ENCODE measurements at regions not wholly inside any gene's neighbourhood (a gene's known extent, or its start where the extent isn't known, plus 50 kb on each side); places are given as distances from the start of the nearest gene placed in this dataset.

- Histone ChIP-seq H3K4me1 (ENCODE audit: low read length) (no peaks in the 10 kb centered on the region), H3K79me2 (ENCODE audit: low read length) (no peaks in the 10 kb centered on the region), H3K27ac (ENCODE audit: low read length) (no peak overlapping the region), H4K20me1 (ENCODE audit: insufficient read depth, low read length) (no peaks in the 10 kb centered on the region), H3K9ac (ENCODE audit: low read length) (no peak overlapping the region), H3K9me3 (ENCODE audit: insufficient read depth, low read length) (no peaks in the 10 kb centered on the region), H3K4me3 (ENCODE audit: low read length) (no peak overlapping the region), H3K4me2 (ENCODE audit: low read length) (no peak overlapping the region), H2AFZ (ENCODE audit: low read depth, low read length) (no peak overlapping the region), H3K27me3 (ENCODE audit: low read depth, low read length) (no peaks in the 10 kb centered on the region), H3K36me3 (replicated peaks; ENCODE audit: low read depth, low read length) (no peaks in the 10 kb centered on the region)
- TF ChIP-seq CTCF (IDR thresholded peaks at IDR 0.05; ENCODE audit: low read depth, low read length) (no peak), EZH2phosphoT487 (IDR thresholded peaks at IDR 0.05; ENCODE audit: low read depth) (no peak)
Measured at GRCh38 chr13:68359105-68359504, 1129.0 kb upstream of the PCDH9 start.

DNA sequence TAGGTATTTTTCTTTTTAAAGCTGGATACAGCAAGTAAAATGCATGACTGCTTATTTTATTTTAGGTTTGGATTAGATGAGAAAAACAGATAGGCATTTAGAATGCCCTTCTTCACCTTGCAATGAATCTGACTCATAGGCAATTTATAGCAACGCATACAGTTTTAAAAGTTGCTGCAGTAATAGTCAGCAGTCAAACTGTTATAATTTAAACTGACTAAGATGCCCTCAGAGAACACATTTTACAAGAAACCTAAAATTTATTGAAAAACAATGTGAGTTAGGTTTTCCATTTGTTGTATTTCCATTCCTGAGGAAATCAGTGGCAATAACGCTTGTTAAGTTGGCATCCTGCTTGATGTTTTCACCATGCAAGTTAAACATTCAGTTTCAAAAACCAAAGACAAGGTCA lies 1128.2 kb upstream of the PCDH9 start:
- Histone ChIP-seq H3K27me3 (ENCODE audit: low read depth, low read length) (no peaks in the 10 kb centered on the region), H3K4me1 (ENCODE audit: low read length) (no peaks in the 10 kb centered on the region), H4K20me1 (ENCODE audit: insufficient read depth, low read length) (no peaks in the 10 kb centered on the region), H3K79me2 (ENCODE audit: low read length) (no peaks in the 10 kb centered on the region), H2AFZ (ENCODE audit: low read depth, low read length) (no peak overlapping the region), H3K4me3 (ENCODE audit: low read length) (no peak overlapping the region), H3K9me3 (ENCODE audit: insufficient read depth, low read length) (no peaks in the 10 kb centered on the region), H3K4me2 (ENCODE audit: low read length) (no peak overlapping the region), H3K9ac (ENCODE audit: low read length) (no peak overlapping the region), H3K27ac (ENCODE audit: low read length) (no peak overlapping the region), H3K36me3 (replicated peaks; ENCODE audit: low read depth, low read length) (no peaks in the 10 kb centered on the region)
- TF ChIP-seq CTCF (IDR thresholded peaks at IDR 0.05; ENCODE audit: low read depth, low read length): no peak
- no peak for TF ChIP-seq EZH2phosphoT487 (IDR thresholded peaks at IDR 0.05; ENCODE audit: low read depth)

GRCh38 chr13:68350554-68350953 lies 1120.4 kb upstream of the PCDH9 start:
- Histone ChIP-seq H3K9me3 (ENCODE audit: insufficient read depth, low read length) (no peaks in the 10 kb centered on the region), H3K27me3 (ENCODE audit: low read depth, low read length) (no peaks in the 10 kb centered on the region), H2AFZ (ENCODE audit: low read depth, low read length) (no peak overlapping the region), H3K4me3 (ENCODE audit: low read length) (no peak overlapping the region), H4K20me1 (ENCODE audit: insufficient read depth, low read length) (no peaks in the 10 kb centered on the region), H3K27ac (ENCODE audit: low read length) (no peak overlapping the region), H3K9ac (ENCODE audit: low read length) (no peak overlapping the region), H3K4me1 (ENCODE audit: low read length) (no peaks in the 10 kb centered on the region), H3K4me2 (ENCODE audit: low read length) (no peak overlapping the region), H3K79me2 (ENCODE audit: low read length) (no peaks in the 10 kb centered on the region), H3K36me3 (replicated peaks; ENCODE audit: low read depth, low read length) (no peaks in the 10 kb centered on the region)
- TF ChIP-seq EZH2phosphoT487 (IDR thresholded peaks at IDR 0.05; ENCODE audit: low read depth) (no peak), CTCF (IDR thresholded peaks at IDR 0.05; ENCODE audit: low read depth, low read length) (no peak)

DNA sequence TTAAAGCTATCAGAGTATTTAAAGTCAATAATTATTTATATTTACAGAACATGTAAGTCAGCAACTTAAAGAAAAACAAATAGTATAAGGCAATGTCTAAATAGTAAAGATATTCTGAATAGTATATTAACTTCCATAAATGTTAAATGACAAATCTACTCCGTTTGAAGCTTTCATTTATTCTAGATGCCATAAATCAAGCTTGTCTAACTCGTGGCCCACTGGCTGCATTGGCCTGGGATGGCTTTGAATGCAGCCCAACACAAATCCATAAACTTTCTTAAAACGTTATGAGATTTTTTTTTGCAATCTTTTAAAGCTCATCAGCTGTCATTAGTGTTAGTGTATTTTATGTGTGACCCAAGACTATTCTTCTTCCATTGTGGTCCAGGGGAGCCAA lies 1117.1 kb upstream of the PCDH9 start:
- no peaks in the 10 kb centered on the region for H3K4me1 ChIP-seq (ENCODE audit: low read length)
- no peak overlapping the region for H3K4me2 ChIP-seq (ENCODE audit: low read length)
- no peak overlapping the region for H2AFZ ChIP-seq (ENCODE audit: low read depth, low read length)
- H4K20me1 ChIP-seq (ENCODE audit: insufficient read depth, low read length): no peaks in the 10 kb centered on the region
- H3K79me2 ChIP-seq (ENCODE audit: low read length): no peaks in the 10 kb centered on the region
- H3K4me3 ChIP-seq (ENCODE audit: low read length): no peak overlapping the region
- H3K9me3 ChIP-seq (ENCODE audit: insufficient read depth, low read length): no peaks in the 10 kb centered on the region
- no peaks in the 10 kb centered on the region for H3K27me3 ChIP-seq (ENCODE audit: low read depth, low read length)
- H3K36me3 ChIP-seq (replicated peaks; ENCODE audit: low read depth, low read length): no peaks in the 10 kb centered on the region
- TF ChIP-seq CTCF (IDR thresholded peaks at IDR 0.05; ENCODE audit: low read depth, low read length) (no peak), EZH2phosphoT487 (IDR thresholded peaks at IDR 0.05; ENCODE audit: low read depth) (no peak)
- no peak overlapping the region for H3K9ac ChIP-seq (ENCODE audit: low read length)
- H3K27ac ChIP-seq (ENCODE audit: low read length): no peak overlapping the region
